Activated CD8-positive, alpha-beta memory T cell treated with anti-CD3 and anti-CD28 coated beads, Interleukin-2, amount 10 ng/mL, durations not matched to agents 7 days and 5 days (primary cell): ENCODE measurements at regions not wholly inside any gene's neighbourhood (a gene's known extent, or its start where the extent isn't known, plus 50 kb on each side); places are given as distances from the start of the nearest gene placed in this dataset.
"Not testable (repeated sequence)": the region's sequence is repeated elsewhere in the genome, so short reads cannot be mapped to it uniquely, and the experiment has no call there.

Experiments
- ATAC-seq: fragments of 150-1000 bp; cut with Tn5 transposase; one replicate; pipeline ENCODE4 v1.10.0; 2021; ENCODE audit warnings: moderate library complexity
- CTCF ChIA-PET: fragments of 350-600 bp; sonication (Branson Sonifier 250); formaldehyde crosslinking; loops from one replicate; lab custom pipeline; 2021; ENCODE audit warnings: antibody characterized with exemption; lab: Charles Lee
- DNase-seq: peaks from one replicate; pipeline ENCODE4 v3.0.0-alpha.2; 2020
- H3K27ac Mint-ChIP-seq: one replicate; pipeline ENCODE4 v1.8.0; 2021; ENCODE audit warnings: mild to moderate bottlenecking, mixed read lengths
- H3K27me3 Mint-ChIP-seq: one replicate; pipeline ENCODE4 v1.8.0; 2021; ENCODE audit warnings: mixed read lengths
- H3K36me3 Mint-ChIP-seq: one replicate; pipeline ENCODE4 v1.8.0; 2021; ENCODE audit warnings: mild to moderate bottlenecking, mixed read lengths
- H3K4me1 Mint-ChIP-seq: one replicate; pipeline ENCODE4 v1.8.0; 2021; ENCODE audit warnings: mixed read lengths
- H3K4me3 Mint-ChIP-seq: one replicate; pipeline ENCODE4 v1.8.0; 2021; ENCODE audit warnings: mild to moderate bottlenecking, moderate library complexity, mixed read lengths
- H3K9me3 Mint-ChIP-seq: one replicate; pipeline ENCODE4 v1.8.0; 2022; ENCODE audit warnings: low read depth, mixed read lengths

DNA sequence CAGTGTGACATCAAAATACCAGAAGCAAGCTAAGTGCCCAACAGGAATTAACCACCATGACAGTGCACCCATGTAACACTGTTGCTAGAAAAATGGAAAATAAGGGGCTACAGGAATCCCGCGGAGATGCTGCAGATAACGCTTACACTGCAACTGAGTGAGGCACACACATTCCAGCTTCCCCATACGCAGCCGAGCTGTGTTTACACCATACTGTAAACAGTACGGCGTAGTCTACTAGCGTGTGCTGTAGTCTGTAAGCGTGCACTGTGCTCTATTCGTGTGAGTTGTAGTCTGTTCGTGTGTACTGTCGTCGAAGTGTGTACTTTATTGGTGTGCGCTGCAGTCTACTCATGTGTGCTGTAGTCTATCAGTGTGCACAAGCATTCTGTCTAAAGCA is 5372.2 kb upstream of the TPTE start:
- ATAC-seq, H3K36me3 Mint-ChIP-seq, H3K27ac Mint-ChIP-seq, CTCF ChIA-PET, H3K4me1 Mint-ChIP-seq, H3K9me3 Mint-ChIP-seq, H3K27me3 Mint-ChIP-seq, H3K4me3 Mint-ChIP-seq: not testable (repeated sequence)
- DNase-seq = peak; percentile 22

DNA sequence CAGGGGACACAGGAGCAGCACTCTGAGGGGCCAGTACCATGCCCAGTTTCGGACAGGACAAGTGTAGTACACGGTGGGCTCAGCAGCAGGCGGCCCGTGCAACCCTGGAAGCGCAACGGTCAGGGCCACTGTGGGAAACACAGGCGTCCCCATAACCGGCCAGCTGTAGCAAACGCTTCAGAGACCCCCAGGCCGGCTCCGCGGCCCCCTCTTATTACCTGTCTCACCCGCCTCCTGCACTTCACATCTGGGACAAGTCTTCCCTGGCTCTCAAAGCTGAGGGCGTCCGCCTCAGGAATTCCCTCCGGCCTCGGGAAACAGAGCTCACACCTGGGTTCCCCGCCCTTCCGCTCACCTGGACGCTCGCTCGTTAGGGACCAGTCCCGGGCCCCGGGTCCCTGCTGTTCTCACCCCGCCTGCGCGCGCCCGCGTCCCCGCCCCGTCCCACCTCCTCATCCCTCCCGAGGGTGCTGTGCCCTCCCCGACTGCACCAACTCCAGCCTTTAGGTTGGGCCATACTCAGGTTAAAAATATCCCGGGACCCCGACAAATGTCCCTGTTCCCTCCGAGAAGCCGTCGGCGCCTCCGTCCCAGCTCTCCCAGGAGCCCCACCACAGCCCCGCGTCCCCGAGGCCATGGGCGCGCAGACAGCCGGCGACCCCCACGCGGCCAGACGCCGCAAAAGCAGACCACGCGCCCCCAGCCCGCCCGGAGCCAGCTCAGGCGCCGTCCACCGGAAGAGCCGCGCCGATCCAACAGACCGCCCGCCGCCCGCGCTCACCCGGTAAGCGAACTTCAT is 5367.3 kb upstream of the TPTE start:
- ATAC-seq (peak; percentile 17), DNase-seq (peak; percentile 39)
- H3K27me3 Mint-ChIP-seq, H3K9me3 Mint-ChIP-seq, H3K36me3 Mint-ChIP-seq, H3K27ac Mint-ChIP-seq, CTCF ChIA-PET, H3K4me1 Mint-ChIP-seq, H3K4me3 Mint-ChIP-seq: not testable (repeated sequence)

GRCh38 chr21:5154641-5154982 is 5366.8 kb upstream of the TPTE start:
- ATAC-seq (peak; percentile 100), DNase-seq (peak; percentile 88)
- H3K36me3 Mint-ChIP-seq, CTCF ChIA-PET, H3K27me3 Mint-ChIP-seq, H3K4me3 Mint-ChIP-seq, H3K4me1 Mint-ChIP-seq, H3K9me3 Mint-ChIP-seq, H3K27ac Mint-ChIP-seq: not testable (repeated sequence)

GRCh38 chr21:5162693-5163574 is 5358.4 kb upstream of the TPTE start:
- H3K4me3 Mint-ChIP-seq, H3K36me3 Mint-ChIP-seq, CTCF ChIA-PET, H3K27me3 Mint-ChIP-seq, DNase-seq, H3K4me1 Mint-ChIP-seq, ATAC-seq, H3K27ac Mint-ChIP-seq, H3K9me3 Mint-ChIP-seq: not testable (repeated sequence)

- H3K27ac Mint-ChIP-seq, H3K4me1 Mint-ChIP-seq, H3K27me3 Mint-ChIP-seq, CTCF ChIA-PET, H3K36me3 Mint-ChIP-seq, DNase-seq, H3K9me3 Mint-ChIP-seq, H3K4me3 Mint-ChIP-seq, ATAC-seq: not testable (repeated sequence)
Observed at GRCh38 chr21:5165829-5166228, 5355.6 kb upstream of the TPTE start.
